Gastrocnemius medialis (tissue), 4 donors: ENCODE measurements at regions not wholly inside any gene's neighbourhood (a gene's known extent, or its start where the extent isn't known, plus 50 kb on each side); places are given as distances from the start of the nearest gene placed in this dataset.

ENCODE experiments used
- ATAC-seq, 2 donors: fragments of 150-250 bp; one replicate each; pipeline ENCODE4 v1.9.1; 2016
- DNase-seq, 2 donors: peaks; one replicate each; pipeline ENCODE4 v3.0.0-alpha.2; 2019
- H3K27ac ChIP-seq, 4 donors: fragments of 200-600 bp; sonication (generic); 1 replicate in 1 of 4; 2 replicates in 3 of 4; pipeline ENCODE4 v1.5.1; 2016 to 2018; ENCODE audit warnings: mild to moderate bottlenecking in 2 of 4, moderate library complexity in 1 of 4
- H3K27me3 ChIP-seq, 3 donors: fragments of 200-600 bp; sonication (generic) in 2 of 3; 1 replicate in 1 of 3; 2 replicates in 2 of 3; pipeline versions ENCODE4 v1.5.1 to v1.6.0; 2016 to 2019; ENCODE audit warnings: mild to moderate bottlenecking in 1 of 3, moderate library complexity in 1 of 3
- H3K36me3 ChIP-seq, 2 donors: fragments of 200-600 bp; sonication (generic) in 1 of 2; one replicate each; pipeline ENCODE4 v1.5.1; 2017 to 2018
- H3K4me1 ChIP-seq, 2 donors: fragments of 200-600 bp; sonication (generic) in 1 of 2; one replicate each; pipeline ENCODE4 v1.5.1; 2016 to 2017; ENCODE audit warnings: mild to moderate bottlenecking in 2 of 2
- H3K4me3 ChIP-seq, 4 donors: fragments of 200-600 bp; sonication (generic) in 3 of 4; 1 replicate in 1 of 4; 2 replicates in 3 of 4; pipeline ENCODE4 v1.5.1; 2016 to 2019; ENCODE audit warnings: mild to moderate bottlenecking in 2 of 4
- H3K9me3 ChIP-seq, 3 donors: fragments of 200-600 bp; sonication (generic) in 2 of 3; 1 replicate in 1 of 3; 2 replicates in 2 of 3; pipeline ENCODE4 v1.5.1; 2016 to 2019
- POLR2A ChIP-seq, 2 donors: fragments of 450-650 bp; IDR thresholded peaks; one replicate each; pipeline ENCODE4 v1.6.1; 2017; ENCODE audit warnings: antibody characterized with exemption in 2 of 2, mild to moderate bottlenecking in 2 of 2, moderate library complexity in 2 of 2
- in situ Hi-C, 4 donors: fragments of 200-750 bp; cut with MboI; loops; one replicate each; pipeline versions ENCODE4 v1.15.0 to v1.8.0; 2017; ENCODE audit warnings: low sequenced_read_pairs in 4 of 4
- intact Hi-C: fragments of 100-400 bp; cut with DNase I; formaldehyde crosslinking; loops from one replicate; pipeline ENCODE4 v1.15.1; 2023; ENCODE audit warnings: low total_unique reads
- TF ChIP-seq, protein P1 (sequence below), 5 experiments: fragments of 450-650 bp in 3 of 5; fragments of 200-600 bp in 2 of 5; sonication (generic) in 2 of 5; IDR thresholded peaks in 4 of 5; conservative IDR thresholded peaks in 1 of 5; 1 replicate in 4 of 5; 2 replicates in 1 of 5; pipeline ENCODE4 v1.5.1; 2016 to 2019; ENCODE audit warnings: antibody characterized with exemption in 5 of 5, mild to moderate bottlenecking in 3 of 5, moderate library complexity in 3 of 5

DNA sequence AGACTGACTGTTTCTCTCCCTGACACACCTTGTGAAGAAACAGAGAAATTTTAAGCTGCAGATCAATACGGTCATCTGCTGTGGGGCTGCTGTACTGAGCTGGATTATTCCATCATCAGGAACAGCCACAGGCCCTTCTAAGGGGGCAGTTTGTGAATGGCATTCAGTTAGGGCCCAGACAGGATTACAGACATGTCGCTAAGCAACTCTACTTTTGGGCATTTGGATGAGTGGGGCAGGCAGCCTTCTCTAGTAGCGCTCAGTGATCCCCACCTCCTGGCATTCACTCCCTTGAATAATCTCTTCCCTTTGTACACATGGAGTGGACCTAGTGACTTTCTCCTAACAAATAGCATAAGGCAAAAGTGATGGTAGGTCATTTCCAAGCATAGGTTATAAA lies 144.4 kb upstream of the RARB start:
- intact Hi-C loops (no loop called here), in situ Hi-C loops (no loop called here)
- no peak for DNase-seq
- no peak for TF ChIP-seq POLR2A (IDR thresholded peaks at IDR 0.05)
- TF ChIP-seq, protein P1, sequence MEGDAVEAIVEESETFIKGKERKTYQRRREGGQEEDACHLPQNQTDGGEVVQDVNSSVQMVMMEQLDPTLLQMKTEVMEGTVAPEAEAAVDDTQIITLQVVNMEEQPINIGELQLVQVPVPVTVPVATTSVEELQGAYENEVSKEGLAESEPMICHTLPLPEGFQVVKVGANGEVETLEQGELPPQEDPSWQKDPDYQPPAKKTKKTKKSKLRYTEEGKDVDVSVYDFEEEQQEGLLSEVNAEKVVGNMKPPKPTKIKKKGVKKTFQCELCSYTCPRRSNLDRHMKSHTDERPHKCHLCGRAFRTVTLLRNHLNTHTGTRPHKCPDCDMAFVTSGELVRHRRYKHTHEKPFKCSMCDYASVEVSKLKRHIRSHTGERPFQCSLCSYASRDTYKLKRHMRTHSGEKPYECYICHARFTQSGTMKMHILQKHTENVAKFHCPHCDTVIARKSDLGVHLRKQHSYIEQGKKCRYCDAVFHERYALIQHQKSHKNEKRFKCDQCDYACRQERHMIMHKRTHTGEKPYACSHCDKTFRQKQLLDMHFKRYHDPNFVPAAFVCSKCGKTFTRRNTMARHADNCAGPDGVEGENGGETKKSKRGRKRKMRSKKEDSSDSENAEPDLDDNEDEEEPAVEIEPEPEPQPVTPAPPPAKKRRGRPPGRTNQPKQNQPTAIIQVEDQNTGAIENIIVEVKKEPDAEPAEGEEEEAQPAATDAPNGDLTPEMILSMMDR (IDR thresholded peaks at IDR 0.05 in 4 of 5, conservative IDR thresholded peaks at IDR 0.05 in 1 of 5) = no peak
- Histone ChIP-seq H3K27ac (no peak overlapping the region), H3K4me3 (no peak overlapping the region), H3K27me3 (no peaks in the 10 kb centered on the region), H3K4me1 (no peaks in the 10 kb centered on the region), H3K36me3 (no peaks in the 10 kb centered on the region), H3K9me3 (no peaks in the 10 kb centered on the region)
- ATAC-seq = no peak

DNA sequence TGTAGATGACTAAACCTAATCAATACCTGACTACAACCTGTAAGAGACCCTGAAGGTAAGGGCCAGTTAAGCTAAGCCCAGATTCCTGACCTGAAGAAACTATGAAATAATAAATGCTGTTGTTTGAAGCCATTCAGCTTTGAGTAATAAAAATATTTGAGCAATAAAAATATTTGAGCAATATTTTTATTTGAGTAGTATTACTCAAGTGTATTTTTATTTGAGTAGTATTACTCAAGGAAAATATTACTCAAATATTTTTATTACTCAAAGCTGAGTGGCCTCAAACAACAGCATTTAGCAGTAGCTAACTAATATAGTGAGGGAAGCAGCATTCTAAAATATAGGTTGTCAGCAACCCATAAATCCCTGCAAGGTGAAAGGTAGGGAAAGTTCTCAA lies 143.8 kb upstream of the RARB start:
- intact Hi-C loops = no loop called here
- in situ Hi-C loops = no loop called here

DNA sequence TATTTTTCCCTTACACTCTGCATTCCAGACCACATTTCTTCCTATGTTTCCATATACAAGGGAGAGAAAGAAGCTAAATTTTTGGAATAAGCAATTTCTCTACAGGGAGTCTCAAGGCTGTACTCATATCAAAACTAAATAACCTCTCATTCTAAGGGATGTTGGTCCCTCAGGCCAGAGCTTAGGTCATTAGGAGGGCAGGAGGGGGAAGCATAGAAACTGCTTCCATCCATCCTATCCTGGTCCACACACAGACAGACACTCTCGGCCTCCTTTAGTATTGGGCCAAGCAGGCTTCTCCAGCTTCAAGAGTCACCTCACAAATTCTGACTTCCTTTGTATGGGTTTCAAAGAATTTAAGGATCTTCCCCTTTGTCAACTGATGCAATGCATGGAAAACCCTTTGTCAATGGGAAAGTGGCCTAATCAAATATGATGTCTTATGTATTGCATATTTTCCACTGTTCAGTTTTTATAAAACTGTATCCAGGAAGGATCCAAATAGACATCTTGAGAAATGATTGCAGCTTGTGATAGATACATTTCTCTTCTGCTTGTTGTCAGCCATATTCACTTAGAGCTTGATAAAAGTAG lies 140.7 kb upstream of the RARB start:
- Histone ChIP-seq H3K4me3 (no peak overlapping the region), H3K9me3 (no peaks in the 10 kb centered on the region), H3K27ac (no peak overlapping the region), H3K36me3 (no peaks in the 10 kb centered on the region), H3K27me3 (no peaks in the 10 kb centered on the region), H3K4me1 (no peaks in the 10 kb centered on the region)
- no peak for TF ChIP-seq POLR2A (IDR thresholded peaks at IDR 0.05)
- TF ChIP-seq, protein P1 (IDR thresholded peaks at IDR 0.05 in 4 of 5, conservative IDR thresholded peaks at IDR 0.05 in 1 of 5) = no peak
- ATAC-seq (no peak), DNase-seq (no peak)
- in situ Hi-C loops (no loop called here), intact Hi-C loops (no loop called here)

More for the DNA sequence above, 143.8 kb upstream of the RARB start:
- no peak for DNase-seq
- H3K27ac ChIP-seq = no peak overlapping the region
- ATAC-seq = no peak
- no peaks in the 10 kb centered on the region for H3K27me3 ChIP-seq
- no peak for TF ChIP-seq POLR2A (IDR thresholded peaks at IDR 0.05)
- TF ChIP-seq, protein P1 (IDR thresholded peaks at IDR 0.05 in 4 of 5, conservative IDR thresholded peaks at IDR 0.05 in 1 of 5) = no peak
- H3K36me3 ChIP-seq = no peaks in the 10 kb centered on the region
- no peak overlapping the region for H3K4me3 ChIP-seq
- no peaks in the 10 kb centered on the region for H3K9me3 ChIP-seq
- H3K4me1 ChIP-seq = no peaks in the 10 kb centered on the region

DNA sequence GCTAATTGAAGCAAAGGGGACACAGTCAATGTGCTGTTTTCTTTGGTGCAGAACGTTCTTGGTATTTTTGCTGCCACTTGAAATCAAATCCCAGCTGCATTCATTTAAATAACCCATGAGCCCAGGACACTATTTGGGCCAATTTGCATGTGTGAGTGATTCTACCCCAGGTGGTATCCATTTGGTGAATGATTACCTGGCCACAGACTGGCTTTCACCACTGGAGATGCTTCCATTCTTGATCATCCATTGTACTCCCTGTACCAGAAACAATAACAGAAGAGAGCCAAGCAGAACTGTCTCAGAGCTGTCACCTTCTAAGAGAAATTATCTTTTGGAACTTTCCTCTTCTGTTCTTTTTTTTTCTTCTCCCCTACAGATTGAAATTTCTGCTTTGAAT lies 139.7 kb upstream of the RARB start:
- Histone ChIP-seq H3K27ac (no peak overlapping the region), H3K36me3 (no peaks in the 10 kb centered on the region), H3K27me3 (no peaks in the 10 kb centered on the region), H3K9me3 (no peaks in the 10 kb centered on the region), H3K4me1 (no peaks in the 10 kb centered on the region), H3K4me3 (no peak overlapping the region)
- no peak for TF ChIP-seq POLR2A (IDR thresholded peaks at IDR 0.05)
- TF ChIP-seq, protein P1 (IDR thresholded peaks at IDR 0.05 in 4 of 5, conservative IDR thresholded peaks at IDR 0.05 in 1 of 5) = no peak
- in situ Hi-C loops = no loop called here
- intact Hi-C loops = no loop called here
- DNase-seq = no peak
- no peak for ATAC-seq

DNA sequence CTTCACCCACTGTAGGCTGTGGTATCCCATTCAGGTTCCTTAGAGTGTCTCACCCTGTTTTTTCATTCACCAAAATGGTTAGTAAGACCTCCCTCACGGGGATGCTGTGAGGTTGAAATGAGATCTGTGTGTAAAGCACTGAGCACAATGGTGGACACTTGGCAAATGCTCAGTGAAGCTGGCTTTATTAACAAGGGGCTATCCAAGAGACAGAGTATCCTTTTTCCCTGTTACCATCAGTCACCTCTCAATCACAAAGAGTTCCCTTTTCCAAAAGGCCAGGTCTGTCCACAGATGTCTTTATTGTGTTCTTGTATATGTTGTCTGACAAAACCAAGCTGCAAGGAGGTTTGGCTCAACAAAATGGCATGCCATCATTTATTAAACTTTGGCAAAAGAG lies 138.9 kb upstream of the RARB start:
- in situ Hi-C loops = no loop called here
- H3K9me3 ChIP-seq = no peaks in the 10 kb centered on the region
- no peaks in the 10 kb centered on the region for H3K36me3 ChIP-seq
- no peak overlapping the region for H3K27ac ChIP-seq
- no peak overlapping the region for H3K4me3 ChIP-seq
- intact Hi-C loops = no loop called here
- no peaks in the 10 kb centered on the region for H3K27me3 ChIP-seq
- TF ChIP-seq POLR2A (IDR thresholded peaks at IDR 0.05) = no peak
- TF ChIP-seq, protein P1 (IDR thresholded peaks at IDR 0.05 in 4 of 5, conservative IDR thresholded peaks at IDR 0.05 in 1 of 5) = no peak
- H3K4me1 ChIP-seq = no peaks in the 10 kb centered on the region
- no peak for ATAC-seq
- DNase-seq = no peak
